KOPT-K1 (cell line): ENCODE measurements at regions not wholly inside any gene's neighbourhood (a gene's known extent, or its start where the extent isn't known, plus 50 kb on each side); places are given as distances from the start of the nearest gene placed in this dataset.
"Not testable (repeated sequence)": the region's sequence is repeated elsewhere in the genome, so short reads cannot be mapped to it uniquely, and the experiment has no call there.

Experiments
- H3K27ac ChIP-seq: fragments of 200-600 bp; sonication (generic); 2 replicates; pipeline ENCODE4 v1.5.1; 2016; ENCODE audit warnings: antibody characterized with exemption, mild to moderate bottlenecking, low read depth, low read length; ENCODE audit not compliant: poor library complexity, severe bottlenecking
- H3K36me3 ChIP-seq: fragments of 200-600 bp; sonication (generic); 2 replicates; pipeline ENCODE4 v1.5.1; 2017; ENCODE audit warnings: antibody characterized with exemption, mild to moderate bottlenecking, low read length, moderate library complexity; ENCODE audit not compliant: insufficient read depth
- H3K9me3 ChIP-seq: fragments of 200-600 bp; sonication (generic); 2 replicates; pipeline ENCODE4 v1.5.1; 2017; ENCODE audit warnings: antibody characterized with exemption, low read length, mild to moderate bottlenecking; ENCODE audit not compliant: insufficient read depth, poor library complexity, severe bottlenecking

- Histone ChIP-seq H3K9me3 (no peaks in the 10 kb centered on the region), H3K27ac (no peak overlapping the region), H3K36me3 (no peaks in the 10 kb centered on the region)
Observed at GRCh38 chr2:35293261-35293660, 1062.3 kb upstream of the CRIM1 start.

GRCh38 chr2:35292199-35292598 lies 1063.4 kb upstream of the CRIM1 start:
- H3K9me3 ChIP-seq = no peaks in the 10 kb centered on the region
- H3K27ac ChIP-seq = no peak overlapping the region
- no peaks in the 10 kb centered on the region for H3K36me3 ChIP-seq

GRCh38 chr2:35281702-35282101 lies 1073.9 kb upstream of the CRIM1 start:
- Histone ChIP-seq H3K27ac (no peak overlapping the region), H3K9me3 (no peaks in the 10 kb centered on the region), H3K36me3 (no peaks in the 10 kb centered on the region)

- Histone ChIP-seq H3K27ac (no peak overlapping the region), H3K9me3 (no peaks in the 10 kb centered on the region), H3K36me3 (no peaks in the 10 kb centered on the region)
Observed at GRCh38 chr2:35255826-35256225, 1099.8 kb upstream of the CRIM1 start.

- Histone ChIP-seq H3K9me3 (no peaks in the 10 kb centered on the region), H3K27ac (no peak overlapping the region), H3K36me3 (no peaks in the 10 kb centered on the region)
Observed at GRCh38 chr2:35251156-35251555, 1104.4 kb upstream of the CRIM1 start.

- no peaks in the 10 kb centered on the region for H3K36me3 ChIP-seq
- H3K9me3 ChIP-seq = no peaks in the 10 kb centered on the region
- H3K27ac ChIP-seq = no peak overlapping the region
Observed at GRCh38 chr2:35246702-35247101, 1108.9 kb upstream of the CRIM1 start.

- H3K36me3 ChIP-seq = no peaks in the 10 kb centered on the region
- H3K9me3 ChIP-seq = no peaks in the 10 kb centered on the region
- no peak overlapping the region for H3K27ac ChIP-seq
Observed at GRCh38 chr2:35228584-35228983, 1127.0 kb upstream of the CRIM1 start.

GRCh38 chr2:35220461-35220860 lies 1135.1 kb upstream of the CRIM1 start:
- Histone ChIP-seq H3K36me3 (no peaks in the 10 kb centered on the region), H3K9me3 (no peaks in the 10 kb centered on the region), H3K27ac (no peak overlapping the region)

- Histone ChIP-seq H3K36me3 (no peaks in the 10 kb centered on the region), H3K27ac (no peak overlapping the region), H3K9me3 (no peaks in the 10 kb centered on the region)
Observed at GRCh38 chr2:35204881-35205280, 1150.7 kb upstream of the CRIM1 start.

- H3K27ac ChIP-seq = no peak overlapping the region
- no peaks in the 10 kb centered on the region for H3K36me3 ChIP-seq
- no peaks in the 10 kb centered on the region for H3K9me3 ChIP-seq
Observed at GRCh38 chr2:35204323-35204722, 1151.3 kb upstream of the CRIM1 start.

GRCh38 chr2:35199298-35199697 lies 1156.3 kb upstream of the CRIM1 start:
- Histone ChIP-seq H3K9me3 (no peaks in the 10 kb centered on the region), H3K36me3 (no peaks in the 10 kb centered on the region)

GRCh38 chr2:35185861-35186412 lies 1169.6 kb upstream of the CRIM1 start:
- H3K27ac ChIP-seq = no peak overlapping the region
- H3K36me3 ChIP-seq = no peaks in the 10 kb centered on the region
- H3K9me3 ChIP-seq = no peaks in the 10 kb centered on the region

More at GRCh38 chr2:35199298-35199697, 1156.3 kb upstream of the CRIM1 start:
- no peak overlapping the region for H3K27ac ChIP-seq

- no peaks in the 10 kb centered on the region for H3K9me3 ChIP-seq
- no peaks in the 10 kb centered on the region for H3K36me3 ChIP-seq
- no peak overlapping the region for H3K27ac ChIP-seq
Observed at GRCh38 chr2:35184471-35184870, 1171.1 kb upstream of the CRIM1 start.

- not testable (repeated sequence) for H3K9me3 ChIP-seq, H3K36me3 ChIP-seq, H3K27ac ChIP-seq
Observed at GRCh38 chr2:35176726-35177125, 1178.9 kb upstream of the CRIM1 start.

GRCh38 chr2:35174845-35175244 lies 1180.7 kb upstream of the CRIM1 start:
- no peaks in the 10 kb centered on the region for H3K36me3 ChIP-seq
- no peaks in the 10 kb centered on the region for H3K9me3 ChIP-seq
- no peak overlapping the region for H3K27ac ChIP-seq

GRCh38 chr2:35172687-35173086 lies 1182.9 kb upstream of the CRIM1 start:
- H3K27ac ChIP-seq = no peak overlapping the region
- H3K36me3 ChIP-seq = no peaks in the 10 kb centered on the region
- H3K9me3 ChIP-seq = no peaks in the 10 kb centered on the region
